Stimulated activated CD8-positive, alpha-beta memory T cell treated with anti-CD3 and anti-CD28 coated beads, Interleukin-15, amount 100 ng/mL, for 1 hour (primary cell): ENCODE measurements at regions not wholly inside any gene's neighbourhood (a gene's known extent, or its start where the extent isn't known, plus 50 kb on each side); places are given as distances from the start of the nearest gene placed in this dataset.

Experiments
- DNase-seq: peaks from one replicate; pipeline ENCODE4 v3.0.0-alpha.2; 2020; ENCODE audit warnings: low read depth

GRCh38 chr5:91283899-91284298 lies 99.2 kb downstream of the ARRDC3 start:
- DNase-seq = no peak

DNA sequence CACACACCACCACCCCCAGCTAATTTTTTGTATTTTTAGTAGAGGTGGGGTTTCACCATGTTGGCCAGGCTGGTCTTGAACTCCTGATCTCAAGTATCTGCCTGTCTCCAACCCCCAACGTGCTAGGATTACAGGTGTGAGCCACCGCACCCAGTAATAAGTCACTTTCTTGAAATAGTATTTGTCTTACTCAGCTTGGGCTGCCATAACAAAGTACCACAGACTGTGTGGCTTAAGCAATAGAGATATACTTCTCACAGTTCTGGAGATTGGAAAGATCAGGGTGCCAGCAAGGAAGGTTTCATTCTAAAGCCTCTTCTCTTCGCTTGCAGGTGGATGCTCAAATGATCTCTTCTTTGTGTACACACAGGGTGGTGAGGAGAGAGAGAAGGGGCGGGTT lies 99.8 kb downstream of the ARRDC3 start:
- no peak for DNase-seq

GRCh38 chr5:91282210-91282609 lies 100.9 kb downstream of the ARRDC3 start:
- no peak for DNase-seq

- DNase-seq = no peak
Measured at GRCh38 chr5:91281401-91281800, 101.7 kb downstream of the ARRDC3 start.

- peak; percentile 69 for DNase-seq
Measured at GRCh38 chr5:91280362-91281269, 102.5 kb downstream of the ARRDC3 start.

DNA sequence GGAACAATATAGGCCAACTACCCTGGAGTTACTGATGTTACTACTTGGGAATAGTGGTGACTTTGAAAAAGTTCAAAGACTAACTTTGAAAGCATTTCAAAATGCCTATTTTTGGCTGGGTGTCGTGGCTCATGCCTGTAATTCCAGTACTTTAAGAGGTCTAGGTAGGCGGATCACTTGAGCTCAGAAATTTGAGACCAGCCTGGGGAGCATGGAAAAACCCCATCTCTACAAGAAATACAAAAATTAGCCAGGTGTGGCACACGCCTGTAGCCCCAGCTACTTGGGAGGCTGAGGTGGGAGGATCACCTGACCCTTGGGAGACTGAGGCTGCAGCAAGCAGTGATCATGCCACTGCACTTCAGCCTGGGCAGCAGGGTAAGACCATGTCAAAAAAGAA lies 105.3 kb downstream of the ARRDC3 start:
- no peak for DNase-seq

GRCh38 chr5:91277093-91277626 lies 106.0 kb downstream of the ARRDC3 start:
- no peak for DNase-seq

- DNase-seq = no peak
Measured at GRCh38 chr5:91272858-91273257, 110.3 kb downstream of the ARRDC3 start.

- no peak for DNase-seq
Measured at GRCh38 chr5:91271999-91272398, 111.1 kb downstream of the ARRDC3 start.

DNA sequence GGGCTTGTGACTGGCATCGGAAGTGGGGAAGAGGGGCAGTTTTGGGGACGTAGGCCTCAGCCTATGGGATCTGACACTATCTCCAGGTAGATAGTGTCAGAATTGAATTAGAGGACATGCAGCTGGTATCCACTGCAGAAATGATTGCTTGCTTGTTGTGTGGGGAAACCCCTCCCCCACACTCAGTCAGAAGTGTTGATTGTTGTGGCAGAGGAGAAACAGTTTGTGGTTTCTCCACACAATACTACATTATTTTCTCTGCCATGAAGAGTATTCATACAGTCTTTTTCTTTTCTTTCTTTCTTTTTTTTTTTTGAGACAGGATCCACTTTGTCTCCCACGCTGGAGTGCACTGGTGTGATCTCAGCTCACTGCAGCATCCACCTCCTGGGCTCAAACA lies 113.9 kb downstream of the ARRDC3 start:
- DNase-seq = no peak

- no peak for DNase-seq
Measured at GRCh38 chr5:91266184-91266705, 116.9 kb downstream of the ARRDC3 start.

- no peak for DNase-seq
Measured at GRCh38 chr5:91264311-91265051, 118.6 kb downstream of the ARRDC3 start.

- DNase-seq = no peak
Measured at GRCh38 chr5:91263898-91264297, 119.2 kb downstream of the ARRDC3 start.

- no peak for DNase-seq
Measured at GRCh38 chr5:91257301-91257700, 125.8 kb downstream of the ARRDC3 start.

DNA sequence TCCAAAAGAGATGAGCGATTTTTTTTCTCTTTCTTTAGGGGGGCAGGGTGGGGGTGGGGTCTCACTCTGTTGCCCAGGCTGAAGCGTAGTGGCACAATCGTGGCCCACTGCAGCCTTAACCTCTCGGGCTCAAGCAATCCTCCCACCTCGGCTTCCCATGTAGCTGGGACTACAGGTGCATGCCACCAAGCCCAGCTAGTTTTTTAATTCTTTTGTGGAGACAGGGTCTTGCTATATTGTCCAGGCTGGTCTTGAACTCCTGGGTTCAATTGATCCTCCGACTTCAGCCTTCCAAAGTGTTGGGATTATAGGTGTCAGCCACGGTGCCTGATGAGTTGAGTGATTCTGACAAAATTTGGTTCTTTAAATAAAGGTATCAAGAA lies 127.0 kb downstream of the ARRDC3 start:
- no peak for DNase-seq

GRCh38 chr5:91255396-91256141 lies 127.5 kb downstream of the ARRDC3 start:
- DNase-seq = no peak

- DNase-seq = no peak
Measured at GRCh38 chr5:91252916-91253315, 130.2 kb downstream of the ARRDC3 start.

DNA sequence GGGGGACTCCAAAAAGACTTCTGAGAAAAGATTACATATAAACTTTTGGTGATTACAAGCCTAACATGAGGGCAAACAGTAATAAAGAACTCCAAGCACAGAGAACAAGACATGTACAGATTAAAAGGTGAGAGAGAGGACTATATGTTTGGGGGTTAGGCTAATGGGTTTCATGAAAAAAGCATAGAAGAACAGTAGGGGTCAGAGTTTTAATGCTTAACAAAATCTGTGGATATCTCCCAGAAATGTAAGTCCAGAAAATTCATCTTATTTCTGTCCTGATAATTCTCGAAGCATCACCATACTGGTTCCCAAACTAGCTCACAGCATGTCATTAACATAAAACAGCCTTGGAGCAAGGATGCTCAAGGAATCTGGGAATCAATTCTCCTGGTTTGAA lies 137.2 kb downstream of the ARRDC3 start:
- no peak for DNase-seq

DNA sequence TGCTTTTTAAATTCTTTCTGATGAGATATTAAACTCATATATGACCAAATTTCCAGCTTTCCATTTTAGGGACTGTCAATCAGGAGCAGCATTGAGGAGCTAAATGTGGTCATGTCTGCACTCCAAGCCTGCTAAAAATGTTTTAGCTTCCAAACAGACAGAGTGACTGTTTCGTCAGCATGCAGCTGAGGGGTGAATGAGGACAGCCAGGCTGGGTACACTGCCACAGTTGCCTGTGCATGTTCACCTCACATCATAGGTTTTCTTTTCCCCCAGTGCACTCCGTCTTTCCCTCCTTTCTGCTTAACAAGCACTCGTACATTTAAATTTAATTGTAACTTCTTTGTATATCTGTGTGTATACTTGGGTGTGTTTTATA lies 138.1 kb downstream of the ARRDC3 start:
- no peak for DNase-seq

- DNase-seq = no peak
Measured at GRCh38 chr5:91244380-91245073, 138.6 kb downstream of the ARRDC3 start.

GRCh38 chr5:91243852-91244251 lies 139.3 kb downstream of the ARRDC3 start:
- no peak for DNase-seq

- DNase-seq = no peak
Measured at GRCh38 chr5:91243286-91243685, 139.8 kb downstream of the ARRDC3 start.
